NCI-H2196 (cell line): ENCODE measurements at regions not wholly inside any gene's neighbourhood (a gene's known extent, or its start where the extent isn't known, plus 50 kb on each side); places are given as distances from the start of the nearest gene placed in this dataset.
"Not testable (repeated sequence)": the region's sequence is repeated elsewhere in the genome, so short reads cannot be mapped to it uniquely, and the experiment has no call there.

Experiments
- DNase-seq: peaks from one replicate; lab custom pipeline; 2025; ENCODE audit not compliant: unreplicated experiment; lab: John Stamatoyannopoulos, UW

- DNase-seq, result no peak
Observed at GRCh38 chr6:137933696-137934095, 66.6 kb downstream of the TNFAIP3 start.

- no peak for DNase-seq
Observed at GRCh38 chr6:137936798-137937197, 69.7 kb downstream of the TNFAIP3 start.

GRCh38 chr6:137937834-137938233, 70.8 kb downstream of the TNFAIP3 start:
- no peak for DNase-seq

- DNase-seq, result no peak
Observed at GRCh38 chr6:137938770-137939379, 71.8 kb downstream of the TNFAIP3 start.

- DNase-seq, result no peak
Observed at GRCh38 chr6:137941995-137942394, 74.9 kb downstream of the TNFAIP3 start.

GRCh38 chr6:137942736-137943135, 75.7 kb downstream of the TNFAIP3 start:
- no peak for DNase-seq

- DNase-seq, result not testable (repeated sequence)
Observed at GRCh38 chr6:137944381-137944780, 77.3 kb downstream of the TNFAIP3 start.

GRCh38 chr6:137944793-137945498, 77.9 kb downstream of the TNFAIP3 start:
- peak; percentile 24 for DNase-seq

GRCh38 chr6:137949686-137950390, 82.8 kb downstream of the TNFAIP3 start:
- DNase-seq, result peak; percentile 14

- DNase-seq, result no peak
Observed at GRCh38 chr6:137950581-137950980, 83.5 kb downstream of the TNFAIP3 start.

GRCh38 chr6:137951064-137951597, 84.1 kb downstream of the TNFAIP3 start:
- no peak for DNase-seq

GRCh38 chr6:137952247-137952646, 85.2 kb downstream of the TNFAIP3 start:
- no peak for DNase-seq

GRCh38 chr6:137953761-137954160, 86.7 kb downstream of the TNFAIP3 start:
- DNase-seq, result no peak

GRCh38 chr6:137954253-137954652, 87.2 kb downstream of the TNFAIP3 start:
- DNase-seq, result no peak

- DNase-seq, result no peak
Observed at GRCh38 chr6:137956098-137956488, 89.0 kb downstream of the TNFAIP3 start.

GRCh38 chr6:137957471-137957870, 90.4 kb downstream of the TNFAIP3 start:
- DNase-seq, result no peak

- peak; percentile 31 for DNase-seq
Observed at GRCh38 chr6:137958811-137959565, 91.9 kb downstream of the TNFAIP3 start.

- DNase-seq, result no peak
Observed at GRCh38 chr6:137962725-137963124, 95.7 kb downstream of the TNFAIP3 start.

- no peak for DNase-seq
Observed at GRCh38 chr6:137964876-137965275, 97.8 kb downstream of the TNFAIP3 start.

- DNase-seq, result no peak
Observed at GRCh38 chr6:137967689-137968454, 100.8 kb downstream of the TNFAIP3 start.

GRCh38 chr6:137968455-137968804, 101.4 kb downstream of the TNFAIP3 start:
- no peak for DNase-seq
